ENCODE measurements at regions not wholly inside any gene's neighbourhood (a gene's known extent, or its start where the extent isn't known, plus 50 kb on each side); places are given as distances from the start of the nearest gene placed in this dataset.
"Not testable (repeated sequence)": the region's sequence is repeated elsewhere in the genome, so short reads cannot be mapped to it uniquely, and the experiment has no call there.

DNA sequence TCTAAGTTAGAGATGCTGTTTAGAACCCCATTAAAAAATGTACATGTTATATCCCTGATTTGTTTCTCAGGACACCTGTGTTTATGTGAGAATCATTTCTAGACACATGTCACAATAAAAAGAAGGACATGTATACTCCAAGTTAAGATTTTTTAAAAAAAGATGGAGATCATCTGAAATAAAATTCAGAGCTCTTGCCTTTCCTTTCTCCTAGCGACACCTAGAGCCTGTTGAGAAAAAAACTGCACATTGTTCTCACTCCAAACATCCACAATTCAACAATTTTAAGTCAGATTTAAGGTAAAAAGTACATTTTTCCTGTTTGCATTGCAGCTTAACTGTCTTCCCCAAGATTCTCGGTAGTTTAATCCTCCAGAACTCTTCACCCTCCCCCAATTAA, 171.8 kb downstream of the ATP6V0E2 start:
- H3K36me3 Mint-ChIP-seq; H3K79me2 ChIP-seq (ENCODE audit: insufficient read depth, low read length); H2AFZ ChIP-seq (ENCODE audit: insufficient read depth, low read depth, low read length, poor library complexity, severe bottlenecking); DNase-seq; H3K36me3 ChIP-seq (replicated peaks in 1 of 2; ENCODE audit: control insufficient read depth in 1 of 2, insufficient read depth in 2 of 2, low read length in 2 of 2); intact Hi-C loops (cut with micrococcal nuclease); H3K27ac ChIP-seq (ENCODE audit: low read depth in 1 of 2, low read length in 2 of 2); H3K4me3 ChIP-seq (replicated peaks in 1 of 3; ENCODE audit: low read depth in 2 of 3, low read length in 3 of 3); H3K4me2 ChIP-seq (replicated peaks; ENCODE audit: extremely low read depth, low read length, poor library complexity, severe bottlenecking); H3K27ac Mint-ChIP-seq; H4K20me1 ChIP-seq (ENCODE audit: insufficient read depth, low read length); H3K9ac ChIP-seq (ENCODE audit: insufficient read depth, low read length, poor library complexity, severe bottlenecking); H3K4me1 ChIP-seq (ENCODE audit: control insufficient read depth in 1 of 2, insufficient read depth in 2 of 2, low read length in 2 of 2); H3K9me3 ChIP-seq (replicated peaks in 1 of 2; ENCODE audit: control insufficient read depth in 1 of 2, insufficient read depth in 1 of 2, low read length in 2 of 2): not testable (repeated sequence)
- H3K4me1 Mint-ChIP-seq = peaks cover 13% of the 10 kb centered on the region
- peak overlapping the region in 1 of 2 donors; percentile 30 for H3K4me3 Mint-ChIP-seq
- no CpG with 5 or more reads among the region's 2 CpGs for WGBS (ENCODE audit: insufficient coverage)
- peaks cover 0 to 11% (median 2%) of the 10 kb centered on the region in 7 donors for H3K9me3 Mint-ChIP-seq
- H3K27me3 ChIP-seq (ENCODE audit: control insufficient read depth in 2 of 2, insufficient read depth in 2 of 2, low read length in 2 of 2) = peaks cover 11 to 37% of the 10 kb centered on the region in 2 donors
- H3K27me3 Mint-ChIP-seq (ENCODE audit: low read depth in 3 of 3) = peaks cover 26 to 55% (median 30%) of the 10 kb centered on the region in 3 donors

DNA sequence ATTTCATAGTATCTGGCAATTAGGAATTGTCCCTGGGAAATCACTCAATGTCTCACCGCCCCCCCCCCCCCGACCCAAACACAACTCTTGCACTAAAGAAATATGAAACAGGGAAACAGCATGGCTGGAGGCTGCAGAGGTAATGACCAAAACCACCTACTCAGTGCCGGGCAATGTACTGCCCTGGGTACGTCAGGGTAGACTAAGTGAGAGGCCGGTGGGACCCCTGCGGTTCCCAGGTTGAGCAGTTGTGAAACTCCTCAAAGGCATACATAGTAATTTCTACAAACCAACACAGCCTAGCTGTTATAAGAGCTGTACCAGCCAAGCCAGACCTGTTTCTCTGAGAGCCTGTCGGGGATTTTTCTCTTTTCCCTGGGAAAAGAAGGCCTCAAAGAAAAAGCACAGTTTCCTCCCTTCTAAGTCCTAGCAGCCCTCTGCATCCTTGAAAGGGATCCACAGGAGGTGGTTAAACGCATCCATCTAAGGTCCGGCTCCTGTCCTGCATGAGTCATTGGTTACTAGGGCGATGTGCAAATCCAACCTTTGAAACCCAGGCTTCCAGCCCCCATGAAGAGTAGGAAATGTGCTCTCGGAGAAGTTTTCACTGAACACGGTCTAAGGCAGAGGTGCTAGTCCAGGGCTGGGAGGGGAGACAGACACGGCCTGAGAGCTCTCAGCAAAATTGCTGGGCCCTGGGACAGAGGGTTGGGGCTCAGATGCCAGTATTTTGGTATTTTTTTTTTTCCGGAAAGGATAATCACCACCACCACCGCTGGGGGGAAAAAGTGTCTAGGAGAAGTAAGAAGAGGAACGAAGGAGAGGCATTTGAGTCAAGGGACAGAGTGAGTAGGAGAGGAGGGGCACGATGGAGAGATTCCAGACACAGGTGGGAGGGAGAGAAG, 172.8 kb downstream of the ATP6V0E2 start:
- H3K79me2 ChIP-seq (ENCODE audit: insufficient read depth, low read length) = not testable (repeated sequence)
- no CpG with 5 or more reads among the region's 17 CpGs for WGBS (ENCODE audit: insufficient coverage)

DNA sequence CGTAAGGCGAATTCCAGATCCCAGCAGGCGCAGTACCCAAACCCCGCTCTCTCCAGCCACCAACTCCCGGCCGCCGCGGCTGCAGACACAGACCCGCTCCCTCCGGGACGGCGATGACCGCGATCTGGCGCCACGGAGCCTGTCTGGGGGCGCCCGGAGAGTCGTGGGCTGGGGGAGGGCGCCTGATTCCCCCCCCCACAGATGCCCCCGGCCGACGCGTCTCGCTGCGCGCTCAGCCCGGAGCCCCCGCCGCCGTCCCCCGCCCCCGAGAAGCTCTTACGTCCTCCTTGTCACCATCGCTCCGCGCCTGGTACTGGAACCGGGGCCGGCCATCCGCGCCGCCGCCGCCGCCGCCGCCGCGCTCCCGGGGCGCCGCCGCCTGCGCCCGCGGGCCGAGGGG, 173.6 kb downstream of the ATP6V0E2 start:
- H3K9ac ChIP-seq (ENCODE audit: insufficient read depth, low read length, poor library complexity, severe bottlenecking); H2AFZ ChIP-seq (ENCODE audit: insufficient read depth, low read depth, low read length, poor library complexity, severe bottlenecking); H3K4me2 ChIP-seq (replicated peaks; ENCODE audit: extremely low read depth, low read length, poor library complexity, severe bottlenecking); H3K36me3 Mint-ChIP-seq; H3K27ac ChIP-seq (ENCODE audit: low read depth in 1 of 2, low read length in 2 of 2); H3K36me3 ChIP-seq (replicated peaks in 1 of 2; ENCODE audit: control insufficient read depth in 1 of 2, insufficient read depth in 2 of 2, low read length in 2 of 2); H3K4me3 ChIP-seq (replicated peaks in 1 of 3; ENCODE audit: low read depth in 2 of 3, low read length in 3 of 3); DNase-seq; H4K20me1 ChIP-seq (ENCODE audit: insufficient read depth, low read length); H3K27ac Mint-ChIP-seq; intact Hi-C loops (cut with micrococcal nuclease); H3K9me3 Mint-ChIP-seq; H3K4me1 ChIP-seq (ENCODE audit: control insufficient read depth in 1 of 2, insufficient read depth in 2 of 2, low read length in 2 of 2); H3K79me2 ChIP-seq (ENCODE audit: insufficient read depth, low read length); H3K9me3 ChIP-seq (replicated peaks in 1 of 2; ENCODE audit: control insufficient read depth in 1 of 2, insufficient read depth in 1 of 2, low read length in 2 of 2): not testable (repeated sequence)
- peaks cover 13% of the 10 kb centered on the region for H3K4me1 Mint-ChIP-seq
- H3K27me3 Mint-ChIP-seq (ENCODE audit: low read depth in 3 of 3) = peaks cover 26 to 55% (median 30%) of the 10 kb centered on the region in 3 donors
- WGBS (ENCODE audit: insufficient coverage) = 1% methylated on average over 20 of the region's 57 CpGs
- peaks cover 11 to 37% of the 10 kb centered on the region in 2 donors for H3K27me3 ChIP-seq (ENCODE audit: control insufficient read depth in 2 of 2, insufficient read depth in 2 of 2, low read length in 2 of 2)
- peak overlapping the region; percentile 7 to 76 for H3K4me3 Mint-ChIP-seq

More for the DNA sequence above, 172.8 kb downstream of the ATP6V0E2 start:
- H3K9me3 ChIP-seq (replicated peaks in 1 of 2; ENCODE audit: control insufficient read depth in 1 of 2, insufficient read depth in 1 of 2, low read length in 2 of 2); H3K9me3 Mint-ChIP-seq; DNase-seq; H3K36me3 ChIP-seq (replicated peaks in 1 of 2; ENCODE audit: control insufficient read depth in 1 of 2, insufficient read depth in 2 of 2, low read length in 2 of 2); H3K9ac ChIP-seq (ENCODE audit: insufficient read depth, low read length, poor library complexity, severe bottlenecking); intact Hi-C loops (cut with micrococcal nuclease); H3K4me2 ChIP-seq (replicated peaks; ENCODE audit: extremely low read depth, low read length, poor library complexity, severe bottlenecking); H4K20me1 ChIP-seq (ENCODE audit: insufficient read depth, low read length); H3K4me3 ChIP-seq (replicated peaks in 1 of 3; ENCODE audit: low read depth in 2 of 3, low read length in 3 of 3); H2AFZ ChIP-seq (ENCODE audit: insufficient read depth, low read depth, low read length, poor library complexity, severe bottlenecking); H3K4me1 ChIP-seq (ENCODE audit: control insufficient read depth in 1 of 2, insufficient read depth in 2 of 2, low read length in 2 of 2); H3K27ac Mint-ChIP-seq; H3K27ac ChIP-seq (ENCODE audit: low read depth in 1 of 2, low read length in 2 of 2); H3K36me3 Mint-ChIP-seq: not testable (repeated sequence)
- H3K27me3 ChIP-seq (ENCODE audit: control insufficient read depth in 2 of 2, insufficient read depth in 2 of 2, low read length in 2 of 2) = peaks cover 11 to 37% of the 10 kb centered on the region in 2 donors
- Mint-ChIP-seq H3K27me3 (ENCODE audit: low read depth in 3 of 3) (peaks cover 26 to 55% (median 30%) of the 10 kb centered on the region in 3 donors), H3K4me3 (peak overlapping the region in 1 of 2 donors; percentile 76), H3K4me1 (peaks cover 13% of the 10 kb centered on the region)

DNA sequence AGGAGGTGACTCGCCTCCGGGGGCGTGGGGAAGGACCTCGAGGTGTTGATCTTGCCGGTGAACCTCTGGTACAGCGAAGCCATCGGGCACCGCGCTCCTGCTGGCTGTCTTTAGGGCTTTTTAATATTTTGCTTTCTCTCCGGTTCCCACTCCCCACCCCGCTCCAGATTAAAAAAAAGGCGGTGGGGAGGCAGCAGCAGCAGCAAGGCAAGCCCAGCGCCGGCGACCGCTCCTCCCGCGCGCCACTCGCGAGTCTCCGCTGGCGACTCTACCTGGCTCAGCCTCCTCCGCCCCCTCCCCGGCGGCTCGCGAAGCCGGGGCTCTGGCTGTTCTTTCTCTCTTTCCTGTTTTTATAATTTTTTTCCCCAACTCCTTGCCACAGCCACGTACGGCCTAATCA, 174.0 kb downstream of the ATP6V0E2 start:
- not testable (repeated sequence) for DNase-seq
- peaks cover 13% of the 10 kb centered on the region for H3K4me1 Mint-ChIP-seq

More for the DNA sequence above, 174.0 kb downstream of the ATP6V0E2 start:
- H3K27ac Mint-ChIP-seq; intact Hi-C loops (cut with micrococcal nuclease); H3K36me3 ChIP-seq (replicated peaks in 1 of 2; ENCODE audit: control insufficient read depth in 1 of 2, insufficient read depth in 2 of 2, low read length in 2 of 2); H3K79me2 ChIP-seq (ENCODE audit: insufficient read depth, low read length); H3K9ac ChIP-seq (ENCODE audit: insufficient read depth, low read length, poor library complexity, severe bottlenecking); H2AFZ ChIP-seq (ENCODE audit: insufficient read depth, low read depth, low read length, poor library complexity, severe bottlenecking); H3K4me2 ChIP-seq (replicated peaks; ENCODE audit: extremely low read depth, low read length, poor library complexity, severe bottlenecking); H3K36me3 Mint-ChIP-seq; H3K9me3 ChIP-seq (replicated peaks in 1 of 2; ENCODE audit: control insufficient read depth in 1 of 2, insufficient read depth in 1 of 2, low read length in 2 of 2); H3K27ac ChIP-seq (ENCODE audit: low read depth in 1 of 2, low read length in 2 of 2); H3K9me3 Mint-ChIP-seq; H4K20me1 ChIP-seq (ENCODE audit: insufficient read depth, low read length); H3K4me1 ChIP-seq (ENCODE audit: control insufficient read depth in 1 of 2, insufficient read depth in 2 of 2, low read length in 2 of 2): not testable (repeated sequence)
- Histone ChIP-seq H3K27me3 (ENCODE audit: control insufficient read depth in 2 of 2, insufficient read depth in 2 of 2, low read length in 2 of 2) (peaks cover 11 to 37% of the 10 kb centered on the region in 2 donors), H3K4me3 (replicated peaks in 1 of 3; ENCODE audit: low read depth in 2 of 3, low read length in 3 of 3) (peak overlapping the region in 1 of 3 experiments; percentile 23)
- Mint-ChIP-seq H3K27me3 (ENCODE audit: low read depth in 3 of 3) (peaks cover 26 to 56% (median 30%) of the 10 kb centered on the region in 3 donors), H3K4me3 (peak overlapping the region; percentile 69 to 90)
- WGBS (ENCODE audit: insufficient coverage) = 0% methylated on average over 6 of the region's 31 CpGs

Measured in CD14-positive monocyte (primary cell).